ENCODE measurements at regions not wholly inside any gene's neighbourhood (a gene's known extent, or its start where the extent isn't known, plus 50 kb on each side); places are given as distances from the start of the nearest gene placed in this dataset.

DNA sequence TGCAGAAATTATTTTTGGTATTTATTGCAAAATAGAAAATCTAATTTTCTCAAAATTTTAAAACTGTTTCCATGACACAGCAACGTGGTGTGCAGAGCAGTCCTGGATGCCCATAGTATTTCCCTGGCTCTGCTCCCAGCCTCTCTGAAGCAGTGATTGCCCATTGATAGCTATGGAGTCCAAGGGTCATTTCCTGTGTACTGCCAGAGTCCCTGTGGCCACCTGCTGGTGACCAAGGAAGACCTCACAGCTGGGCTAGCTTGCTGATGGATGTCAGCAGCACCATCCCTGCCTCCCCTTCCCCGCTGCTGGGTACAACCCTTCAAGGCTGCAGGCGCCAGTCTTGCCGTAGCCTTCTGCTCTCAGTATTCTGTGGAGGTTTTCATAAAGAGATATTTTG lies 184.1 kb downstream of the DIRAS2 start:
- CTCF ChIA-PET = no interaction called here
- intact Hi-C loops (cut with micrococcal nuclease) = no loop called here
- Mint-ChIP-seq H3K4me1 (no peaks in the 10 kb centered on the region), H3K4me3 (no peak overlapping the region), H3K27me3 (peaks cover 5% of the 10 kb centered on the region), H3K36me3 (ENCODE audit: low read depth) (no peaks in the 10 kb centered on the region), H3K9me3 (peaks cover 4% of the 10 kb centered on the region), H3K27ac (no peak overlapping the region)
- DNase-seq = no peak
- POLR2A ChIA-PET = no interaction called here
- TF ChIP-seq, protein P1, sequence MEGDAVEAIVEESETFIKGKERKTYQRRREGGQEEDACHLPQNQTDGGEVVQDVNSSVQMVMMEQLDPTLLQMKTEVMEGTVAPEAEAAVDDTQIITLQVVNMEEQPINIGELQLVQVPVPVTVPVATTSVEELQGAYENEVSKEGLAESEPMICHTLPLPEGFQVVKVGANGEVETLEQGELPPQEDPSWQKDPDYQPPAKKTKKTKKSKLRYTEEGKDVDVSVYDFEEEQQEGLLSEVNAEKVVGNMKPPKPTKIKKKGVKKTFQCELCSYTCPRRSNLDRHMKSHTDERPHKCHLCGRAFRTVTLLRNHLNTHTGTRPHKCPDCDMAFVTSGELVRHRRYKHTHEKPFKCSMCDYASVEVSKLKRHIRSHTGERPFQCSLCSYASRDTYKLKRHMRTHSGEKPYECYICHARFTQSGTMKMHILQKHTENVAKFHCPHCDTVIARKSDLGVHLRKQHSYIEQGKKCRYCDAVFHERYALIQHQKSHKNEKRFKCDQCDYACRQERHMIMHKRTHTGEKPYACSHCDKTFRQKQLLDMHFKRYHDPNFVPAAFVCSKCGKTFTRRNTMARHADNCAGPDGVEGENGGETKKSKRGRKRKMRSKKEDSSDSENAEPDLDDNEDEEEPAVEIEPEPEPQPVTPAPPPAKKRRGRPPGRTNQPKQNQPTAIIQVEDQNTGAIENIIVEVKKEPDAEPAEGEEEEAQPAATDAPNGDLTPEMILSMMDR (IDR thresholded peaks at IDR 0.05) = no peak
- ATAC-seq (ENCODE audit: low read depth) = no peak

DNA sequence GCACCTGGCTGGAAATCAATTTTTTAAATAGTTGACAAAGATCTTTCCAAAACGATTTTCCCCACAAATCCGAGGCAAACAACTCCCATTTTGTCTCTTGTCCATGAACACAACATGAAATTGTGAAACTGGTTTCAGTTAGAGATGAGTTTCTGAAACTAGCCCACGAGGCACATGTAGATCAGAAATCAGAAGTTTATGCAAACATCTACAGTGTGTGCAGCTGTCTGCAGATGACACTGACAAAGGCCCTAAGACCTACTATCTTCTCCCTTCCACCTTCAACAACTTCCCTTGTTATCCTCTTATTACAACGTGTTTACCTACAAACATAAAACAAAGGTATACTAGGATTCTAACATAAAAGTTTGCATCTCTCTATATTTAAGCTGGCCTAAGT lies 183.3 kb downstream of the DIRAS2 start:
- Mint-ChIP-seq H3K27me3 (peaks cover 5% of the 10 kb centered on the region), H3K9me3 (peaks cover under 1% of the 10 kb centered on the region), H3K36me3 (ENCODE audit: low read depth) (no peaks in the 10 kb centered on the region), H3K4me3 (no peak overlapping the region), H3K27ac (no peak overlapping the region), H3K4me1 (no peaks in the 10 kb centered on the region)
- TF ChIP-seq, protein P1 (IDR thresholded peaks at IDR 0.05) = no peak
- DNase-seq = no peak
- POLR2A ChIA-PET = no interaction called here
- CTCF ChIA-PET = no interaction called here
- ATAC-seq (ENCODE audit: low read depth) = no peak
- intact Hi-C loops (cut with micrococcal nuclease) = no loop called here

DNA sequence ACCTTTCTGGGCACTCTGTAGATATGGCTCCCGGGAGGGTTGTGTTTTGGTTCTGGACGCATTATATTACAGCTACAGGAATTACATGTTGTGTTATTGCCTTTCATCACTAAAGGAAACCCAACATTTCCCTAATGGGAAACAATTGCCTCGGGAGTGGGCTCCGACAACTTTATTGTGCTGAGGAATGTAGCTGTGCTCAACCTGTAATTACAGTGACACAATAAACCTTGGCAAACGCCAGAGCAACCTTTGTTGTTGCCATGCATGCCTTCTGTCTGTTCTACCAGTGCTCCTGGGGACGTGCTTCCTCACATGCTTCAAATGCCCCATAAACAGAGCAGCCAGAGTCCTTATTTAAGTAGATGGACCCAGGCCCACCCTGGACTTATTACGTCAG lies 182.4 kb downstream of the DIRAS2 start:
- ATAC-seq (ENCODE audit: low read depth) (no peak), DNase-seq (no peak)
- POLR2A ChIA-PET = no interaction called here
- H3K4me3 Mint-ChIP-seq = no peak overlapping the region
- no peaks in the 10 kb centered on the region for H3K4me1 Mint-ChIP-seq
- CTCF ChIA-PET = no interaction called here
- H3K27me3 Mint-ChIP-seq = peaks cover 5% of the 10 kb centered on the region
- TF ChIP-seq, protein P1 (IDR thresholded peaks at IDR 0.05) = no peak
- no peaks in the 10 kb centered on the region for H3K9me3 Mint-ChIP-seq
- no peak overlapping the region for H3K27ac Mint-ChIP-seq
- no peaks in the 10 kb centered on the region for H3K36me3 Mint-ChIP-seq (ENCODE audit: low read depth)
- intact Hi-C loops (cut with micrococcal nuclease) = no loop called here

DNA sequence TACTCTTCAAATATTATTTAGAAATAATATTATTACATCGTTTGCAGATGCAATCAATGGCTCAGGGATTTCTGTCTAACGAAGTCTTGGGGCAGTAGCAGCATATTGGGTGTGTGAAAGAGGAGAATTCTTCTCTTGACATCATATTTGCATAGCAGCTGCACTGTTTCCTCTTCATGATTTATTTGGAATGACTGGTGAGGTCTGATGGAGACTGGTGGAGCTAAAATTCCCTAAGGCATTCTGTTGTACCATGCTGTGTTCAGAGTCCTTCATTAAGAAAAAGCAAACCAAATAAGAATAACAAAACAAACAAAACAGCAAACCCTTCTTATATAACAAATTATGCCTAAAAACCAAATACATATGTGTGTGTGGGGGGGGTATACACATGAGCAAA lies 177.6 kb downstream of the DIRAS2 start:
- no peak overlapping the region for H3K4me3 Mint-ChIP-seq
- H3K27ac Mint-ChIP-seq = no peak overlapping the region
- CTCF ChIA-PET = no interaction called here
- DNase-seq (no peak), ATAC-seq (ENCODE audit: low read depth) (no peak)
- TF ChIP-seq, protein P1 (IDR thresholded peaks at IDR 0.05) = no peak
- H3K36me3 Mint-ChIP-seq (ENCODE audit: low read depth) = no peaks in the 10 kb centered on the region
- peaks cover 9% of the 10 kb centered on the region for H3K27me3 Mint-ChIP-seq
- no peaks in the 10 kb centered on the region for H3K9me3 Mint-ChIP-seq
- POLR2A ChIA-PET = no interaction called here
- H3K4me1 Mint-ChIP-seq = no peaks in the 10 kb centered on the region
- intact Hi-C loops (cut with micrococcal nuclease) = no loop called here

DNA sequence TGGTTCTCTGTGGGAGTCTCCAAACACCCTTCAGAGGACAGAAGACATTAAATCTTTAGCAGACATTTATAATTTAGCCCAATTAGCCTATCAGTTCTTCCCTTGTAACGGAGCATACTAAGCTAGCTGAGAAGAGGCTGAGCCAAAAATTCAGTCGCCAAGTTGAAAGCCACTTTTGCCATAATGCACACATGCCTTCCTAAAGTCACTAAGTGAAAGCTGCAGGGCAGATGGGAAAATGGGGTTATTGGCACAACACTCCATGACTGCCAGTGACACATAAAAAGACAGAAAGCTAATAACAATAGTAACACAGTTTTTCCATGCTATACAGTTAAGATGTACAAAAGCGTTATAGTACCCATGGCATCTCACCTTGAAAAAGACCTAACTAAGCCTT lies 176.2 kb downstream of the DIRAS2 start:
- POLR2A ChIA-PET = no interaction called here

More for the DNA sequence above, 176.2 kb downstream of the DIRAS2 start:
- intact Hi-C loops (cut with micrococcal nuclease) = no loop called here
- Mint-ChIP-seq H3K4me1 (no peaks in the 10 kb centered on the region), H3K27me3 (peaks cover 14% of the 10 kb centered on the region), H3K9me3 (no peaks in the 10 kb centered on the region), H3K36me3 (ENCODE audit: low read depth) (no peaks in the 10 kb centered on the region), H3K27ac (no peak overlapping the region), H3K4me3 (no peak overlapping the region)
- CTCF ChIA-PET = no interaction called here
- no peak for DNase-seq
- TF ChIP-seq, protein P1 (IDR thresholded peaks at IDR 0.05) = no peak
- no peak for ATAC-seq (ENCODE audit: low read depth)

Data from activated B cell treated with CpG ODN at 0.5 μM for 24 hours (primary cell).